SHP77 (cell line): ENCODE measurements at regions not wholly inside any gene's neighbourhood (a gene's known extent, or its start where the extent isn't known, plus 50 kb on each side); places are given as distances from the start of the nearest gene placed in this dataset.

Experiments
- DNase-seq, 2 experiments: peaks; one replicate each; lab custom pipeline; 2025; lab: John Stamatoyannopoulos, UW

DNA sequence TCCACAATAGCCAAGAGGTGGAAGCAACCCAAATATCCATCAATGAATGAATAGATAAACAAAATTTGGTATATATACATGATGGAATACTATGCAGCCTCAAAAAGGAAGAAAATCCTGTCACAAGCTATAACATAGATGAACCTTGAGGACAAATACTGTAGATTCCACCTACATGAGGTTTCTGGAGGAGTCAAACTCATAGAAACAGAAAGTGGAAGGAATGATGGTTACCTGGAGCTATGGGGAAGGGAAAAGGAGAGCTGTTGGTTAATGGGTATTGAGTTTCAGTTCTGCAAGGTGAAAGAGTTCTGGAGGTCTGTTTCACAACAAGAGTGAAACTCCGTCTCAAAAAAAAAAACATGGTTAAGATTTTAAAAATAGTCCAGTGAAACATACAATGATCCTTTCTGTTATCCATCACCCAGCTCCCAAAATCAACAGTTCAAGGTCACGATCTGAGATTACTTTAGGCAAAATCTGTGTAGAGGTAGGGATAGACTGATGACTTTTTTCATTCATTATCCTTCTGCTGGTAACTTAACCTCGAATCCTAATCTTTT is 80.8 kb upstream of the HNRNPU start:
- DNase-seq: no peak

GRCh38 chr1:244941121-244941520 is 76.8 kb upstream of the HNRNPU start:
- DNase-seq: no peak

DNA sequence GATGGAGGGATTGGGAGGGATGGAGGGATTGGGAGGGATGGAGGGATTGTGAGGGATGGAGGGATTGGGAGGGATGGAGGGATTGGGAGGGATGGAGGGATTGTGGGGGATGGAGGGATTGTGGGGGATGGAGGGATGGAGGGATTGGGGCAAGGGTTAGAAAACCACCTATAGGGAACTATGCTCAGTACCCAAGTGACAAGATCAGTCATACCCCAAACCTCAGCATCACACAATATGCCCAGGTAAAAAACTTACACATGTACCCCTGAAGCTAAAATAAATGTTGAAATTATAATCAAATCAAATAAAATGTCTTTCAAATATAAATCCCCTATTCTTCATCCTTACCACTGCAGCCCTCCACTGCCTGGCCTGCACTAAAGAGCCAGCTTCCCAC is 72.8 kb upstream of the HNRNPU start:
- DNase-seq: no peak

DNA sequence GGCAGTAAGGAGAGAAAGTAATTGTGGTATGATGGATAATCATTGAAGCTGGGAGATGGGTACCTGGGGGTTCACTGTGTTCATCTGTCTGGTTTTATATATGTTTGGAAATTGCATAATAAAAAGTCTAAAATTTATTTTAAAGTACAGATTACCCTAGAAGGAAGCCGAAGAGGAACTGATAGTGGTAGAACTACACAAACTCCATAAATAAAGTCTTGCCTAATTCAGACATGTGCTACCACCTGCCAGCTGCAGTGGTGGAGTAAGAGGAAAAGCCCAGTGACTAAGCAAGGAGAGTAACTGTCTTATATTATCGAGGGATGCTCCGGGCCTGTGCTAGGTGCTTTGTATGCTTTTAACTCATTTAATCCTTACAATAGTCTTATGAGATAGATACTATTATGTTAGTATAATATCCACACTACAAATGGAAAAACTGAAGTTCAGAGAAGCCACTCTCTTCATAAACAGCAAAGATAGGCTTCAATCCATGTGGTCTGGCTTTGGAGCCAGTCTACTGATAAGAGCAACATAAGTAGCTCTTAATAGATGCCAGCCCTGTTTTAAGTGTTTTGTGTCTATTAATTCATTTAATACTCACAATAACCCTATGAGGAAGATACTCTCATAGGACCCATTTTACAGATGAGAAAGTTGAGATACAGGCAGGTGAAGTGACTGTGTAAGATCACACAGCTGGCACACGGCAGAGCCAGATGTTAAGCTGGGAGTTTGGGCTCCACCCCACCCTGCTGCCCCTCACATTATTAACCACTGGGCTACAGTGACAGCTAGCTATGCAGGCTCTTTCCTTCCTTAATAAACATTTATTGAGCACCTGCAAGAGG is 56.8 kb upstream of the HNRNPU start:
- peak in 1 of 2 experiments; percentile 4 for DNase-seq

DNA sequence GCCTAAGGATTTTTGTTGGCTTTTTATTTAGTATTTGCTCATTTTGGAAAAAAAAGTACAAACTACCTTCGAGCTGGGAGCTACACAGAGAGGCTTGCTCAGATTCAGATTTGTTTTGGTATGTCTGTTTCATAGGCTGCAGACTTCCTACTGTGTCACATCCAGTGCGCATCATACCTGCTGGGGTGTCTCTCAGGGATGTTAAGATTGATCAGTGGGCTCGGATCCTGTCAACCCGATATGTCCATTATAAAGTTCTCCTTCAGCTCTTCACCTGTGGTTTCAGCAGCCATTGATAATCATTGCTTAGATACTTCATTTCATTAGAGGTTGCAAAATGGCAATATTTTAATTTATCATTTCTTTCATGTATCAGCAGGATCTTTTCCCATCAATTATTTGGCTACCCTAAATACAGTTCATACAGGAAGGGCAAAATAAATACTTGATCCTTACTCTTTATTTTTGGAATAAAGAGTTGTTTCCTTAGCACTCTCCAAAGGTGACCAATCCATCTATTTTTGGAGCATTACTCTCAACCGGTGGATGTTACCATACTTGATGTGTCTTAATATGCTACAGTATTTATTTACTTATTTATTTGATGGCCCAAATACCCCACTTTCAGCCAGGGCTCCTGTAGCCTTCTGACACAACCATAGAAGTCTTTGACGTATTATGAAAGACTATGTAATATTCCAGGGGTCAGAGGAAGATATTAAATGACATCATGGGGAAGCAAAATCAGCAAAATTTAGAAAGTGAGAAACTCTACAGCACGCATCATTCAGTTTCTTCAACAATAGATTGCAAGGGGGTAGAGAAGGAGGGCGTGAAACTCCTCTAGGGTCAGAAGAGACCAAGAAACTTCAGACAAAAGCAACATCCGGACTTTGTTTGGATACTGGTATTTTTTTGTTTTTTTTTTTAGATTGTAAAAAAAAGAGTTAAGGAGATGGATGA is 55.3 kb upstream of the HNRNPU start:
- no peak for DNase-seq

GRCh38 chr1:244918421-244919319 is 54.3 kb upstream of the HNRNPU start:
- peak; percentile 12 to 36 for DNase-seq

- DNase-seq: no peak
Measured at GRCh38 chr1:244917073-244917670, 52.8 kb upstream of the HNRNPU start.

GRCh38 chr1:244915736-244916135 is 51.4 kb upstream of the HNRNPU start:
- no peak for DNase-seq

DNA sequence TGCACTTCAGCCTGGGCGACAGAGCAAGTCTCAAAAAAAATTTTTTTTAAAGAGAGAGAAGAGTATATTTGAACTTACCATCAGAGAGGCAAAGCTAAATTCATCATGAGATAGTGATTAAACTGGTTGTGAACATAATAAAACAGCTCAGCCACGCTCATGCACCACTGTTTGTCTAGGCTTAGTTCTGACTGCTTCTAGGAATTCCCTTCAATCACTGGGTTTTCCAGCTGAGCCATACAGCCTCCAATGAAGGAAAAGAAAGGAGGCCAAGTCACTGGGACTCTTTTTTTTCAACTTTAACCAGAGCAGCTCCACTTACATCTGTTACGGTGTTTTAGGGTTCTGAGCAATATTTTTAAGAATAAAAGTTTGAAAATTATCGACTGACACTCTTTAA is 50.4 kb upstream of the HNRNPU start:
- DNase-seq: no peak
